GM23338 (cell line): ENCODE measurements at regions not wholly inside any gene's neighbourhood (a gene's known extent, or its start where the extent isn't known, plus 50 kb on each side); places are given as distances from the start of the nearest gene placed in this dataset.

Experiments used
- CTCF ChIP-seq, 2 experiments: fragments of 200-600 bp in 1 of 2; sonication (generic) in 1 of 2; conservative IDR thresholded peaks; 2 replicates each; pipeline versions ENCODE4 v1.5.1 to v1.6.1; 2016 to 2017; ENCODE audit warnings: antibody characterized with exemption in 2 of 2, low read depth in 2 of 2, mild to moderate bottlenecking in 2 of 2, moderate library complexity in 1 of 2
- EZH2 ChIP-seq: fragments of 200-600 bp; sonication (generic); IDR thresholded peaks from one replicate; pipeline ENCODE4 v1.8.0; 2017; ENCODE audit warnings: antibody characterized with exemption, mild to moderate bottlenecking, low read depth; ENCODE audit not compliant: unreplicated experiment
- POLR2AphosphoS5 ChIP-seq: IDR thresholded peaks from 2 replicates; pipeline ENCODE4 v1.6.1; 2016; ENCODE audit warnings: antibody characterized with exemption, low read depth
- REST ChIP-seq: IDR thresholded peaks from one replicate; pipeline ENCODE4 v1.6.1; 2018; ENCODE audit warnings: antibody characterized with exemption; ENCODE audit not compliant: unreplicated experiment
- ZNF114 ChIP-seq: fragments of 250-450 bp; sonication (Bioruptor Pico); IDR thresholded peaks from 2 replicates; pipeline ENCODE4 v1.5.0; 2020; ENCODE audit warnings: mild to moderate bottlenecking, moderate library complexity

- TF ChIP-seq CTCF (conservative IDR thresholded peaks at IDR 0.05; ENCODE audit: low read depth in 2 of 2) (no peak), ZNF114 (CRISPR knock-in tag) (no peak), EZH2 (no peak), POLR2AphosphoS5 (no peak), REST (no peak)
These were observed 136.6 kb downstream of the PDGFRA start for GRCh38 chr4:54365691-54366090.
